HG03439 (cell line): ENCODE measurements at regions not wholly inside any gene's neighbourhood (a gene's known extent, or its start where the extent isn't known, plus 50 kb on each side); places are given as distances from the start of the nearest gene placed in this dataset.

Experiments
- ATAC-seq: cut with Tn5 transposase; IDR thresholded peaks from one replicate; pipeline ENCODE4 v1.9.1; 2021; ENCODE audit warnings: mild to moderate bottlenecking, moderate library complexity; ENCODE audit not compliant: unreplicated experiment

DNA sequence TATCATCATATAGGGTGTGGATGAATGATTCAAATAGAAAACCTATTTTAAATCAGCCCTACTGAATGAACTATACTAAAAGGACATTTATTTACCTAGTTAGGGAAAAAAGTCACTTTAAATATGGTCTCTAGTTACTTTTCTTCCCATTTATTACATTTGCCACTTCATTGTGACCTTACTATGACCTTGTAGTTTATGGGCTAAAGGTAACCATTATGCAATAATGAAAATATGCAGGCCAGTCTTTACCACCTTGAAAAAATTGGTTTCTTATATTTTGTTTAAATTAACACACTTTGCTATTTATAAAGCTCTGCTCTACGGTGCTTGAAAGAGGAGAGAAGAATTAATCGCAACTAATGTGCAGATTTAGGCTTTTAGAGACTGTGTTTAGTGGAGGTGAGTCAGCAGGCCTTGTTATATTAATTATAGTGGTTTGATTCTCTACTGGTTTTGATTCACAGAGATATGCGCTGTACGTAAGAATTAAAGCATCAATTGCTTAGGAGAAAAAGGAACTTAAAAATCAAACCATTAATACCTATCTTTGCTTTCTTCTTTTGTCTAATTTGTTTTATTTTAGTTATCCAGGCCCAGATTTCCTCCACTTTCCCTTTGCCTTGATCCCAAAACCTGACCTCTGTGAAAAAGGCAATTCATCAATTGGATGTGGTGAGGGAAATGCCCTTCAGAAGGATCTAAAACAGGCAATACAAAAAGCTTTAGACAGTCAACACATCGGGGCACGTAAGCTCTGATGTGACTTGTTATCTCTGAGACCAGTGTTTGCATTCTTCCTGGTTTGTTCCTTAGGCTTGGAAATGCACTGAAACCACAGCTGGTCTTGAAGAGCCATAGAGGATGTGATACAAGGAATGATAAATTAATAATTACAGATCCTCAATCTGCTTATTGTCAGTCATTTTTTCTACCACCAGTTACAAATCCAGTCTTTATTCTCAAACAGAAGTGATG is 141.2 kb upstream of the HDAC9 start:
- ATAC-seq, result no peak

GRCh38 chr7:18356191-18356645 is 139.3 kb upstream of the HDAC9 start:
- ATAC-seq, result no peak

DNA sequence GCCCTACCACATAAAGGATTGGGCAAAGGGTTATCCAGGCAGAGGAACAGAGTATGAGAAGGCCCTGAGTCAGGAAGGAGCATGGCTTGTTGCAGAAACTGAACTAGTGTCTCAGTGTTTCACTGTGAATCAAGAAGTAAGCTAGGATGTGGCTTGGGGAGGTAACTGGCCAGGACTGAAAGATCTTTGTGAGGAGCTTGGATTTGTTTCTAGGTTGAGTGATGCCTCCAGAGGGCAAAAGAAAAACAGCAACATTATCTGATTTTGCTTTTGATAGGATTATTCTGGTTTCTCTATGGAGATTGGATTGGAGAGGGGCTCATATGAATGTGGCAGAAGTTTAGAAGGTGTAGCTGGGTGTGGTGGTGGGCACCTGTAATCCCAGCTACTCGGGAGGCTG is 137.9 kb upstream of the HDAC9 start:
- ATAC-seq, result no peak

GRCh38 chr7:18361756-18362155 is 133.8 kb upstream of the HDAC9 start:
- no peak for ATAC-seq

DNA sequence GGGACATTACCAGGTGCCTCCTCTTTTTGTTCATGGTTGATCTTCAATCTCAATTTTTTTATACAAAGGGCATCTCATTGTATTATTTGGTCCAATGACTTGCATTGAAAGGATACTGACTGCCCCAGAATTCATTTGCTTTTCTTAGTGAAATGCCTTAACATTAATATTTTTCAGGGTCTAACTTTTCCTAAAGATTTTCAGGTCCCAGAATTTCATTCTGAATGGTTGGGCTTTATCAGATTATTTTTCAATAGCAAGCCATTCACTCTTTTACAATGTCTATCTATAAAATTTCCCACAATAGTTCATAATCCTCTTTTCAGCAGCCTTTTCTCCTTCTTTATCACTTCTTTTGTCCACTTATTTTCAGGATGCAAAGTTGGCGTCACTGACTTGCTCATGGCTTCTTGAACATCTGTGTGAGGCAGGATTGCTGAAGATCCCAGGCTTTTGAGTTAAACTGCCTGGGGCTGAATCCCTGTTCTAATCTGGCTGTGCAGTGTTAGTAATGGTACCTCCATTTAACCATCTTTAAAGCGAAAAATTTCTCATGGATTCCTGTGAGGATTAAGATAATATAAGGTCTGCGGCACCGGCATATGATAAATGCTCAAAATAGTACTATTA is 131.7 kb upstream of the HDAC9 start:
- no peak for ATAC-seq

GRCh38 chr7:18364396-18364795 is 131.2 kb upstream of the HDAC9 start:
- ATAC-seq, result no peak

GRCh38 chr7:18366394-18366793 is 129.2 kb upstream of the HDAC9 start:
- ATAC-seq, result no peak

DNA sequence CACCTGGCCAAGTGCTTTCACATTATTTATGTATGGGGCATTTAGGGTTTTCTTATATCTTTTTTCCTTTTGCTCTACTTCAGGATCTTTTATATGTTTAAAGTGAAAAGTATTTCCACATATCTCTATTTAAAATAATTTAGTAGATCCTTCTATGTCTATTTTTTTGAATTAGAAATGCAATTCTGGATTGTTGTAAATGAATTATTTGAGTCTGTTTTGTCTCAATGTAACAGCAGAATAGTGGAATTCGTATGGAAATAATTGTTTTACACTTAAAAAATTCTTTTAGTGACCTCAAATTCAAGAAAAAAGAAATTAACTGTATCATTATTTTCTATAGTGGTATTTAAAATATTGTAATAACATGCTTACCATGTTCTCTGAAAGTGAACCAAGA is 126.5 kb upstream of the HDAC9 start:
- no peak for ATAC-seq

- ATAC-seq, result no peak
Observed at GRCh38 chr7:18370633-18371032, 124.9 kb upstream of the HDAC9 start.

DNA sequence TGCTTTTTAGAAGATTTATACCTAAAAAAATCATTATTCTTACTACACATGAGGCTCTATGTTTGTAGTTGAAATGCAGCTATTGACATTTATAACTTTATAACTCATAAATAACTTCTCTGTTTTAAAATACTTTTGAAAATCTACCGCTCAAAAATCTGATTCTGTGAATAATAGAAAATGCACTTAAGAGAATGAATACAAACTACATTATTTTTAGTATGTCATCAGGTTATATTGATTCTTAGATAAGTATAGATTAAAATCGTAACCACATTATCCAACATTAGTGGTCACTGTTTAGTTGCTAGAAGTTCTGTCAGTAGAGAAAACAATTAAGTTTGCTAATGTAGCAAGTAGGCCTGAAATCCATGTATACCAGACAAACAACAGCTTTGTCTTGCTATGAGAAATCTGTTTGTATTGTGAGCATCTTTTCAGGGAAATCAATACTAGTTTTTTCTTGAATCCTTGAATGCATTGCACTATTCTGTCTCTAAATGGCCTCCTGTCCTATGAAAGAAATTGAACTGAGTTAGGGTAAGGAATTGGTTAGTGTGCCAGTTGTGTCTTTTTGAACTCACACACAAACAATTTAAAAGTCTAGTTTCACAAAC is 116.5 kb upstream of the HDAC9 start:
- no peak for ATAC-seq

GRCh38 chr7:18384491-18385143 is 110.9 kb upstream of the HDAC9 start:
- ATAC-seq, result no peak

DNA sequence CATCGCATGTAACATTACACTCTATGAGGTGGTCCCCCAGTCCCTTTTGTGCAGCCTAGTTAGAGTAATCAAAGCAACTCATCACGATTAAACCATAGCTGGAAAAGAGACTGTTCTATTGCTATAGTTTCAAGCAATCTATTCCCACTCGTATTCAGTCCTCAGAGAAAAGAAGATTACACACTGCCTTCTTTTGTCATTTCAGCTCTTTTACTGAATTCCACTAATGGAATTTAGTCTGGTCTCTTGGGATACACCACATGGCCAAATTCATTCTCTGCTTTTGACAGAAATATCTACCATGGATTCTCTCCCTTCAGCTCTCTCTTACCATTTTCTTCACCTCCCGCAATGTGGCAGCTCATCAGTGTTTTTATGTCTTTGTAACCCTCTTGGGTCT is 108.9 kb upstream of the HDAC9 start:
- no peak for ATAC-seq

- no peak for ATAC-seq
Observed at GRCh38 chr7:18387191-18387735, 108.3 kb upstream of the HDAC9 start.

DNA sequence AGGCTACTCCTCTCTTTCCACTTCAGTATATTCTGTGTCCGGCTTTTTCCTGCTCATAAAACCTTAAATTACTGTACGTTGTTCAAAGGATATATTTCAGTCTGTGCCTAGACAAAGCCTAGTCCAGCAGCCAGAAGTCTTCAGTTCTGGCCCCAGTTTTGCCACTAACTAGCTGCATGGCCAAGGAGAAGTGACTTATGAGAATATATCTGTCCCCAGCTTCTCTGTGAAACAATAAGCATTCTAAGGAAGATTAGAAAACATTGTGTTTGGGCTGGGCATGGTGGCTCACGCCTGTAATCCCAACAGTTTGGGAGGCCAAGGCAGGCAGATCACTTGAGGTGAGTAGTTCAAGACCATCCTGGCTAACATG is 105.0 kb upstream of the HDAC9 start:
- peak; percentile 26 for ATAC-seq

GRCh38 chr7:18393465-18394118 is 102.0 kb upstream of the HDAC9 start:
- no peak for ATAC-seq

GRCh38 chr7:18395868-18396267 is 99.7 kb upstream of the HDAC9 start:
- ATAC-seq, result no peak

DNA sequence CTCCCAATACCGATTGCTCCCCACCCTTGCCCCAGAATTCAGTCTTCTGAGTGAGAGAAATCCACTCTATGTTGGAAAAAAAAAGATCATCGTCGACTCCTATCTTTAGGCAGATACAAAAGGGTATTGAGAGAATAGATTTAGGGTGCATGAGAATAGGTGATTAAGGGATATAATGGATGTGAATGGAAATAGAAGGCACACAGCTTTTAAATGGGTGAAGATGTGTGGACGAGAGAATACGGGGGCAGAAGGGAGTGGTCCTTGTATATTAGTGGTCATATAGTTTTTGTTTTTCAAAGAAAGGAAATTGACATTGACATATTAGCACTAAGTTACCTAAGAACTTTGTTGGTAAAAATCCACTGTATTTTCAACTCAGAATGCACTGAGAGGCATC is 98.6 kb upstream of the HDAC9 start:
- no peak for ATAC-seq

DNA sequence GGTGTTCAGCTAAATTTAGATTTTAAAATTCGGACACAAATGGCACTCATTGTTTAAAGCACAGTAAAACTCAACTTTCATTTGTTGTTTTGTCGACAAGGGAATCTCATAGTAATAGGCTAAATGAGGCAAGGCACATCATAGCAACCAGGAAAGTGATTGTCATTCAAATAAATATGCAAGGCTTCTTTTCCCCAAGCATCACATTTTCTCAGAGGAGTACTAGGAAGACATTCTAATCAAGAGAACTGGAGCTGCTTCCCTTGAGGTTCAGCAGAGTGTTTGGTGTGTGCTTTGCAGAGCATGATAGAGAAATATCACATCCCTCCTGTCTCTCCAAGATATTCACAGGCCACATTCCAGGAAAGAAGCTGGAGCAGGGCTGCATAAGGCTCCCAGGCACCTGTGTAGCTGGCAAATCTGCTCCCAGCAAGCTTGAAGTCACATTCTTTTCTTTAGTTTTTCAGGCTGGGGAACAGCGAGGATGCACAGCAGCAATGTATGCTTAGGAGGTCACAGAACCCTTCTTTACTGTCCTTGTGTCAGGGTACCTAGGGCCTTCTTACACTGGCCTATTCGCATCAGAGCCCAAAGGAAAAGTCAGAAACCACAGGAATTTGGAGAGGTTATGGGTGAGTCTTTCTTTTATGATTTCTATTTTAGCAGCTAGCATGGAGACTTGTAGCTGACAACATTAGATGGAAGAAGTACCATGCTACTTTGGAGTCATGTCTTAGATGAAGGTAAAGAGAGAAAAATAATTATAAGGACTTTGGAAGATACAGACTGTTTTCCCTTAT is 95.9 kb upstream of the HDAC9 start:
- no peak for ATAC-seq

- no peak for ATAC-seq
Observed at GRCh38 chr7:18400275-18400674, 95.3 kb upstream of the HDAC9 start.

DNA sequence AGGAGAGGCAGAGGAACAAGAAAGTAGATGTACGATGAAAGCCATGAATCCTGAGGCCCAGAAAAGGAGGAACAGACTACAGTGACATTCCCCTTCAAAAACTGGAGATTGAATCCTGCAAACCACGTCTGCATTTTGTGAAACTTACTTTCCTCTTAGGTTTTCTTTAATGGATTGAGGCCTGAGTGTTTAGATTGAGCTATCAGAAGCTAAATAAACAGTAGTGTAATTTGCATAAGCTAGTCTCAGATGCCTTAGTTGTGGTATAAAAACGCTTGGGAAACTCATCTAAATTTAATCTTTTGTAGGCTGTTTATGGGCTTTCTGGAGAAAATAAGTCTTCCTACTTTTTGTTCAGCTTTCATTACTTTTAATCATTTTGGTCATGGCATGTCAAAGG is 94.8 kb upstream of the HDAC9 start:
- no peak for ATAC-seq
